Right renal cortex interstitium (tissue), 3 donors: ENCODE measurements at regions not wholly inside any gene's neighbourhood (a gene's known extent, or its start where the extent isn't known, plus 50 kb on each side); places are given as distances from the start of the nearest gene placed in this dataset.
"Not testable (repeated sequence)": the region's sequence is repeated elsewhere in the genome, so short reads cannot be mapped to it uniquely, and the experiment has no call there.

Source experiments
- DNase-seq, 3 donors: peaks; one replicate each; pipeline ENCODE4 v3.0.0-alpha.2; 2013; ENCODE audit warnings: low read depth in 3 of 3, low spot score in 2 of 3

- DNase-seq: no peak
These were observed 563.2 kb downstream of the GBE1 start for GRCh38 chr3:81198216-81198615.

- DNase-seq: no peak
These were observed 564.1 kb downstream of the GBE1 start for GRCh38 chr3:81197386-81197785.

GRCh38 chr3:81195478-81195877, 566.0 kb downstream of the GBE1 start:
- no peak for DNase-seq

- DNase-seq: no peak
These were observed 575.0 kb downstream of the GBE1 start for GRCh38 chr3:81186412-81186811.

GRCh38 chr3:81182086-81182875, 579.2 kb downstream of the GBE1 start:
- not testable (repeated sequence) for DNase-seq

GRCh38 chr3:81173514-81173913, 587.9 kb downstream of the GBE1 start:
- no peak for DNase-seq

- no peak for DNase-seq
These were observed 591.1 kb downstream of the GBE1 start for GRCh38 chr3:81170298-81170697.

- DNase-seq: no peak
These were observed 596.6 kb downstream of the GBE1 start for GRCh38 chr3:81164806-81165205.

GRCh38 chr3:81161851-81162250, 599.6 kb downstream of the GBE1 start:
- DNase-seq: no peak

- no peak for DNase-seq
These were observed 600.3 kb downstream of the GBE1 start for GRCh38 chr3:81161100-81161499.

- no peak for DNase-seq
These were observed 606.8 kb downstream of the GBE1 start for GRCh38 chr3:81154611-81155143.

- no peak for DNase-seq
These were observed 609.3 kb downstream of the GBE1 start for GRCh38 chr3:81152156-81152555.

- DNase-seq: no peak
These were observed 628.5 kb downstream of the GBE1 start for GRCh38 chr3:81132995-81133394.

- DNase-seq: no peak
These were observed 655.5 kb downstream of the GBE1 start for GRCh38 chr3:81105789-81106488.

GRCh38 chr3:81105206-81105605, 656.2 kb downstream of the GBE1 start:
- no peak for DNase-seq

- DNase-seq: no peak
These were observed 663.6 kb downstream of the GBE1 start for GRCh38 chr3:81097889-81098288.

GRCh38 chr3:81095956-81096355, 665.5 kb downstream of the GBE1 start:
- DNase-seq: no peak

- no peak for DNase-seq
These were observed 666.5 kb downstream of the GBE1 start for GRCh38 chr3:81094986-81095385.

GRCh38 chr3:81087607-81088006, 673.8 kb downstream of the GBE1 start:
- no peak for DNase-seq

GRCh38 chr3:81086348-81086747, 675.1 kb downstream of the GBE1 start:
- DNase-seq: no peak

- DNase-seq: no peak
These were observed 680.8 kb downstream of the GBE1 start for GRCh38 chr3:81080608-81081007.

- DNase-seq: no peak
These were observed 688.9 kb downstream of the GBE1 start for GRCh38 chr3:81072591-81072990.
